LNCaP clone FGC (cell line): ENCODE measurements at regions not wholly inside any gene's neighbourhood (a gene's known extent, or its start where the extent isn't known, plus 50 kb on each side); places are given as distances from the start of the nearest gene placed in this dataset.

Source experiments
- DNase-seq: peaks from one replicate; pipeline ENCODE4 v3.0.0-alpha.2; 2011; ENCODE audit warnings: low read depth
- H3K4me3 ChIP-seq: 2 replicates; pipeline ENCODE4 v1.5.1; 2011; ENCODE audit warnings: mild to moderate bottlenecking, low read depth, low read length, control low read depth
- TF ChIP-seq, protein P1 (sequence below): IDR thresholded peaks from 2 replicates; pipeline ENCODE4 v1.5.1; 2012; ENCODE audit warnings: mild to moderate bottlenecking; ENCODE audit not compliant: control insufficient read depth, insufficient read depth; ENCODE audit errors: extremely low read depth

DNA sequence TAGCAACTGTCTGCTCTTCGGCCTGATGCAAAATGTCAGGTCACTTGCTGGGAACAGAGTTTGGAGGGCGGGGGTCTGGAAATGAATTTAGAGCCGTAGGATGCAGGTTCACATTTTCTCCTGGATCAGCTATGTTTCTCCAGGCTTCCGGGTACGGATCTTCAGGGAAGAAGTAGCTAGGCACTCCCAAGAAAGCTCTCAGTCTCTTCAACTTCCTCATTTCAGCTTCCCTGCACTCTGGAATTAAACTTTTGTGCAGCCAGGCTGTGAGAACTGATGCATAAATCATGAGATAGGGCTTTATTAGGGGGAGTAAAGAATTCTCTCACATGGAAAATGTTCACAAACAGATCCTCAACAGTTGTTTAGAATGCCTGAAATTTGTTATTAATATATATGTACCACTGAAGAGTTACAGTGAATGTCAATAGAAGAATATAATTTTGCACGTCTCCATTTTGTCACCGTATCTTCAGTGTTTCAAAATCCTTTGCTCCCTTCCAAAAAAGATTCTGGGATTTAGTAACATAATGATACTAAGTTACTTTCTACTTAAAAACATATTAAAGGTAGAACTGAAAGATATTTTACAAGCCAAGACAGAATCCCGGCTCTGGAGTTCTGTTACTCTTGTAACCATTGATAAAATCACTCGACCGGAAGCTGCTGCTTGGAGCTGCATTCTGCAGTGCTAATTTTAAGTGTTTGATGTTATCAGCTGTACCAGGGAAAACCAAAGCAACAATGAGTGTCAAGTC, 178.5 kb upstream of the P2RY1 start:
- no peak for DNase-seq
- TF ChIP-seq, protein P1, sequence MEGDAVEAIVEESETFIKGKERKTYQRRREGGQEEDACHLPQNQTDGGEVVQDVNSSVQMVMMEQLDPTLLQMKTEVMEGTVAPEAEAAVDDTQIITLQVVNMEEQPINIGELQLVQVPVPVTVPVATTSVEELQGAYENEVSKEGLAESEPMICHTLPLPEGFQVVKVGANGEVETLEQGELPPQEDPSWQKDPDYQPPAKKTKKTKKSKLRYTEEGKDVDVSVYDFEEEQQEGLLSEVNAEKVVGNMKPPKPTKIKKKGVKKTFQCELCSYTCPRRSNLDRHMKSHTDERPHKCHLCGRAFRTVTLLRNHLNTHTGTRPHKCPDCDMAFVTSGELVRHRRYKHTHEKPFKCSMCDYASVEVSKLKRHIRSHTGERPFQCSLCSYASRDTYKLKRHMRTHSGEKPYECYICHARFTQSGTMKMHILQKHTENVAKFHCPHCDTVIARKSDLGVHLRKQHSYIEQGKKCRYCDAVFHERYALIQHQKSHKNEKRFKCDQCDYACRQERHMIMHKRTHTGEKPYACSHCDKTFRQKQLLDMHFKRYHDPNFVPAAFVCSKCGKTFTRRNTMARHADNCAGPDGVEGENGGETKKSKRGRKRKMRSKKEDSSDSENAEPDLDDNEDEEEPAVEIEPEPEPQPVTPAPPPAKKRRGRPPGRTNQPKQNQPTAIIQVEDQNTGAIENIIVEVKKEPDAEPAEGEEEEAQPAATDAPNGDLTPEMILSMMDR, result no peak

DNA sequence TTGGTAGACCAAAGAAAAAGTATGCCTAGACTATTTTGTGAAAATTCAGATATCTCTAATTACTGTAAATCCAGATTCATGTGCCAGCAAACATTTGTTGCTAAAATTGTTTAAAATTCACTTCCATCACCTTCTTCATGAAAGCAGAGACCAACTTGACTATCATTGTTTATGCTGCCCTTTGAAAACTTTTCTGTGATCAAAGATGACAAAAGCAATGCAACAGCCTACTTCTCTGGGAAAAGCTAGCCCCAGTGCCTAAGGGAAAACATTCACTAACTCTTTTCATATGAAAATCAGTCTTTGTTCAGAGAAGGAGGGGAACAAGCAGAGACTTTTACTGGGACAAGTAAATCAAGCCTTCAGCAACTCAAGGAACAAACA, 178.0 kb upstream of the P2RY1 start:
- no peak overlapping the region for H3K4me3 ChIP-seq
- TF ChIP-seq, protein P1, result no peak
- DNase-seq, result no peak

More for the DNA sequence above, 178.5 kb upstream of the P2RY1 start:
- H3K4me3 ChIP-seq, result no peak overlapping the region

DNA sequence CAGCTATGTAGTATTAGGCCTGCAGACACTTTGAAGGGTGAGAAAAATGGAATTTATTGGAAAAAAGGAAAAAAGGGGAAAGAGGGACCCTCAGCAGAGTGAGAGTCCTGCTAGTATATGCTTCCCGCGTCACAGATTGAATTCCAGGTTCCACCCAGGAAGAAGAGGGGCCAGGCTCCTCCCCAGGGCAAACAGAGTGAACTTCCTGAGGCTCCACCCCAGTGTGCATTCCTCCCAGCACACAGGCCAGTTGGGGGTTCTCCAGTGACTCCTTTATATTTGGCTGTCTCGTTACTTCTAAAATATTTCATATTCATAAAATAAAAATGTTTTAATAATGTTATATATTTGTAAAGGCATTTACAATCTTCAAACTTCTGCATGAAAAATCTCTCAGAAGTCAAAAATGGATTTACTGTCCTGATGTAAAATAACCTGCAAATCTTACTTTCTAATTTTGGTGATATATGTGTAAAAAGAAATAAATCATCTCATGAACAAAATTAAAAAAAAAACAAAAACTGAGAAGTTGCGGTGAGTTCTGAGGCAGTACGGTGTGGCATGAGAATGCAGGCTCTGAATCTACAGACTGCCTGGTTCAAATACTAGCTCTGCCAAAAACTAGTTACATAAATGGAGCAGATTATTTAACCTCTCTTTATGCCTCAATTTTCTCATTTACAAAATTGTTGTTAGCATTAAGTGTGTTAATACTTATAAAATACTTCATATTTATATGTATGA, 175.8 kb upstream of the P2RY1 start:
- H3K4me3 ChIP-seq, result no peak overlapping the region
- no peak for DNase-seq
- TF ChIP-seq, protein P1, result no peak

DNA sequence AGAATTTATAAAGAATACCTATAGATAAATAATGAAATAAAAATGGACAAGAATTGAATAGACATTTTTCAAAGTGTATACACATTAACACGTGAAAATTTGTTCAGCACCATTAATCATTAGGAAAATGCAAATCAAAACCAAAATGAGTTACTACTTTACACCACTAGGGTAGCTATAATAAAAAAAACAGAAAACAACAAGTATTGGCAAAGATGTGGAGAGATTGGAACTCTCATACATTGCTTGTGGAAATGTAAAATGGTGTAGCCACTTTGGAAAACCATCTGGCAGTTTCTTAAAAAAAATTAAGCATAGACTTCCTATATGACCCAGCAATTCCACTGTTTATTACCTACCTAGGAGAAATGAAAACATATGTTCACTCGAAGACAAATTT, 172.8 kb upstream of the P2RY1 start:
- H3K4me3 ChIP-seq, result no peak overlapping the region
- no peak for DNase-seq
- TF ChIP-seq, protein P1, result no peak

DNA sequence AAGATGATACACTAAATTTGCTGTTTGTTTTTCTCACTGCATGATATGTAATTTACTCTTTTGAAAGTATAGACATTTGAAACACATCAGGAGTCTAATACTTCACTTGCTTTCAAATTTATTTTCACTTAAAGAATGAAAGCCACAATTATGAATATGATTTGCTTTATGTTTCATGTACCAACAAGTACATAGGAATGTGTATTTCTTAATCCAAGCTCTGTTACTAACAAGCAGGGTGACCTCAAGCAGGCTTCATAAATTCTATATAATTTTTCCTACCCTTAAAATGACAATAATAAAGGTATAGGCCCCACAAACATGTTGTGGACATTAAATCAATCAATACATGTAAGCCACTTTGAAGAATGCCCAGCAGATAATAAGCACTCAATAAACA, 170.2 kb upstream of the P2RY1 start:
- no peak overlapping the region for H3K4me3 ChIP-seq
- TF ChIP-seq, protein P1, result no peak
- no peak for DNase-seq

DNA sequence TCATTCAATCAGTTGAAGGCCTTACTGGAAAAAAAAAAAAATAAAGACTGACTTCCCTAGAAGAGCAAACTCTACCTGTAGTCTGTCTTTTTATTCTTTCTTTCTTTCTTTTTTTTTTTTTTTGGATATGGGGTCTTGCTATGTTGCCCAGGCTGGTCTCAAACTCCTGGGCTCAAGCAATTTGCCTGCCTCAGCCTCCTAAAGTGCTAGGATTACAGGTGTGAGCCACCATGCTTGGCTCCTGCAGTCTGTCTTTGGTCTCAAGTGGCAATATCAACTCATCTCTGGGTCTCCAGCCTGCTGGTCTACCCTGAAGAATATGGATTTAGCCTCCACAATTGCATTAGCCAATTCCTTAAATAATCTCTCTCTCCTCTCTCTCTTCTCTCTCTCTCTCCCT, 167.7 kb upstream of the P2RY1 start:
- no peak for DNase-seq
- TF ChIP-seq, protein P1, result no peak
- no peak overlapping the region for H3K4me3 ChIP-seq
